ENCODE measurements at regions not wholly inside any gene's neighbourhood (a gene's known extent, or its start where the extent isn't known, plus 50 kb on each side); places are given as distances from the start of the nearest gene placed in this dataset.

GRCh38 chr14:85310491-85311272, 219.3 kb upstream of the FLRT2 start:
- no peak overlapping the region for H3K4me3 ChIP-seq (ENCODE audit: low read depth, low read length)
- TF ChIP-seq, protein P1, sequence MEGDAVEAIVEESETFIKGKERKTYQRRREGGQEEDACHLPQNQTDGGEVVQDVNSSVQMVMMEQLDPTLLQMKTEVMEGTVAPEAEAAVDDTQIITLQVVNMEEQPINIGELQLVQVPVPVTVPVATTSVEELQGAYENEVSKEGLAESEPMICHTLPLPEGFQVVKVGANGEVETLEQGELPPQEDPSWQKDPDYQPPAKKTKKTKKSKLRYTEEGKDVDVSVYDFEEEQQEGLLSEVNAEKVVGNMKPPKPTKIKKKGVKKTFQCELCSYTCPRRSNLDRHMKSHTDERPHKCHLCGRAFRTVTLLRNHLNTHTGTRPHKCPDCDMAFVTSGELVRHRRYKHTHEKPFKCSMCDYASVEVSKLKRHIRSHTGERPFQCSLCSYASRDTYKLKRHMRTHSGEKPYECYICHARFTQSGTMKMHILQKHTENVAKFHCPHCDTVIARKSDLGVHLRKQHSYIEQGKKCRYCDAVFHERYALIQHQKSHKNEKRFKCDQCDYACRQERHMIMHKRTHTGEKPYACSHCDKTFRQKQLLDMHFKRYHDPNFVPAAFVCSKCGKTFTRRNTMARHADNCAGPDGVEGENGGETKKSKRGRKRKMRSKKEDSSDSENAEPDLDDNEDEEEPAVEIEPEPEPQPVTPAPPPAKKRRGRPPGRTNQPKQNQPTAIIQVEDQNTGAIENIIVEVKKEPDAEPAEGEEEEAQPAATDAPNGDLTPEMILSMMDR (IDR thresholded peaks at IDR 0.05; ENCODE audit: low read depth, low read length) = no peak

DNA sequence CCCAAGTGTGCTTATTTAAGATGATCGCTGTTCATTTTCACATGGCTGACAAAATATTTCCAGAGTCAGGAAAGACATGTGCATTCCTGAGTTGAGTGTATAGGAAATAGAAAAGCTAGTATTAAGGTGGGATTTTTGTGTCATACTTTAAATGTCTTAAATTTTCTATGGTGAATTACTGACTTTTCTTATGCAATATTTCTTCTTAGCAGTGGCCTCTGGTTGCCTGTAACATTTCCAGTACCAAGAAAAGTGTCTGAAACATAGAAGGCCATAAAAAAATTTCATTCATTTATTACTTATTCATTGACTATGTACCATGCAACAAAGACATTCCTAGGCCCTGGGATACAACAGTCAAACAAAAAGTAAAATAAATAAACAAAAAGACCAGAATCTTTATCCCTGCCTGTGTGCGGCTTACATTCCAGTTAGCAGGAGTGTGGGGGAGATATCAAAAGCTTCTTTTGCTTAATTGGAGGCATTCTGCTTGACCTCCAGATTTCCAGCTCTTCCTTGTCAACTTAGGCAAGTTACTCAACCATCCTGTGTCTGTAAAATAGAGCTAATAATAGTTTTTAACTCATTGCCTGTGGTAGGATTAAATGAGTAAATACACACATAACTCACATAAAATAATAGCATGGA, 216.3 kb upstream of the FLRT2 start:
- TF ChIP-seq, protein P1 (IDR thresholded peaks at IDR 0.05; ENCODE audit: low read depth, low read length) = no peak
- no peak overlapping the region for H3K4me3 ChIP-seq (ENCODE audit: low read depth, low read length)

GRCh38 chr14:85315290-85315689, 214.7 kb upstream of the FLRT2 start:
- TF ChIP-seq, protein P1 (IDR thresholded peaks at IDR 0.05; ENCODE audit: low read depth, low read length) = no peak
- no peak overlapping the region for H3K4me3 ChIP-seq (ENCODE audit: low read depth, low read length)

- TF ChIP-seq, protein P1 (IDR thresholded peaks at IDR 0.05; ENCODE audit: low read depth, low read length) = no peak
- no peak overlapping the region for H3K4me3 ChIP-seq (ENCODE audit: low read depth, low read length)
These were observed 214.1 kb upstream of the FLRT2 start for GRCh38 chr14:85315733-85316290.

- TF ChIP-seq, protein P1 (IDR thresholded peaks at IDR 0.05; ENCODE audit: low read depth, low read length) = no peak
- H3K4me3 ChIP-seq (ENCODE audit: low read depth, low read length) = no peak overlapping the region
These were observed 213.1 kb upstream of the FLRT2 start for GRCh38 chr14:85316701-85317410.

- TF ChIP-seq, protein P1 (IDR thresholded peaks at IDR 0.05; ENCODE audit: low read depth, low read length) = no peak
These were observed 212.4 kb upstream of the FLRT2 start for GRCh38 chr14:85317491-85318021.

More at GRCh38 chr14:85317491-85318021, 212.4 kb upstream of the FLRT2 start:
- no peak overlapping the region for H3K4me3 ChIP-seq (ENCODE audit: low read depth, low read length)

All from WI38 (cell line).